ENCODE measurements at regions not wholly inside any gene's neighbourhood (a gene's known extent, or its start where the extent isn't known, plus 50 kb on each side); places are given as distances from the start of the nearest gene placed in this dataset.

DNA sequence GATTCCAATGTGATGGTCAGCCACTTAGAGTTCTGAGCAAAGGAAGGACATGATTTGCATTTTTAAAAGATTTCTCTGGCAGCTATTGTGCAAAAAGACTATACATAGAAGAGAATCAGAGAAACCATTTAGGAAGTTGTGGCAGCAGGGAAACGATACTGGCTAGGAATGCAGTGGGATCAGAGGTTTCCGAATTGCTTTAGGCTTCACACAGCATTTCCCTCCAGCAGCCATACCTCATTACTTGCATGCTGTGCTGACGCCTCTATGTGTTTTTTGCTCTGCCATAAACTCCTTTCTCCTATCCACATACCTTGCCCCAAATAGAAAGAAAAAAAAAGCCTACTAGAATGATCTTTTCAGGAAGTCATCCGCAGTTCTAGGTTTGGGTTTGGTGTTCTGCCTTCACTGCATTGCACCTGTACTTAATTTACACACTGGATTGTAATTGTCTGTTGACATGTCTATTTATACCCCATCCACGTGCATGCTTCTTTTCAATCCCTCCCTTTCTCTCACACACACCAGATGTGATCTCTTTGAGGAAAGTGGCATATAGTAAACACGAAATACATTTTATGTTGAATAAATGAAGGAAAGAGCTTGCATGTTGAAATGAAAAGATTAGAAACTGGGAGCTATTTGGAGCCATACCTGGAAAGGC is 860.3 kb upstream of the SEMA6D start:
- Mint-ChIP-seq H3K9me3 (no peaks in the 10 kb centered on the region), H3K27me3 (ENCODE audit: low read depth) (no peaks in the 10 kb centered on the region), H3K4me1 (peaks cover 9 to 11% of the 10 kb centered on the region in 2 experiments), H3K27ac (no peak overlapping the region; a peak in 1 of 7 replicates), H3K36me3 (ENCODE audit: insufficient read depth in 1 of 3, low read depth in 3 of 3) (no peaks in the 10 kb centered on the region), H3K4me3 (no peak overlapping the region)
- Histone ChIP-seq H3K9me3 (ENCODE audit: control insufficient read depth, low read depth, low read length) (no peaks in the 10 kb centered on the region), H3K18ac (ENCODE audit: insufficient read length, low read depth, low read length) (no peak overlapping the region), H3K23me2 (ENCODE audit: insufficient read length, low read depth, low read length, poor library complexity, severe bottlenecking) (no peaks in the 10 kb centered on the region), H4K8ac (replicated peaks; ENCODE audit: insufficient read length, low read depth, low read length) (no peak overlapping the region), H2AK5ac (ENCODE audit: insufficient read length, low read length) (no peak overlapping the region), H2BK5ac (ENCODE audit: insufficient read length, low read length) (no peak overlapping the region), H2BK12ac (ENCODE audit: insufficient read length, low read depth, low read length) (no peak overlapping the region), H2AFZ (ENCODE audit: low read length) (no peak overlapping the region), H3K27ac (ENCODE audit: insufficient read length, low read depth, low read length) (no peak overlapping the region), H3K79me1 (ENCODE audit: insufficient read depth, low read depth, low read length, poor library complexity, severe bottlenecking) (no peaks in the 10 kb centered on the region), H3K79me2 (ENCODE audit: insufficient read depth, low read length) (no peaks in the 10 kb centered on the region), H3K9ac (ENCODE audit: extremely low read depth, insufficient read length, low read length) (no peak overlapping the region), H2BK20ac (ENCODE audit: low read depth, low read length, poor library complexity, severe bottlenecking) (no peak overlapping the region), H3K4me2 (ENCODE audit: insufficient read depth, insufficient read length, low read length) (no peak overlapping the region), H3T11ph (ENCODE audit: low read length) (no peak overlapping the region), H4K91ac (ENCODE audit: insufficient read length, low read depth, low read length) (no peak overlapping the region), H2BK120ac (ENCODE audit: low read depth, low read length, poor library complexity, severe bottlenecking) (no peak overlapping the region), H3K23ac (ENCODE audit: insufficient read length, low read depth, low read length) (no peak overlapping the region), H2BK15ac (ENCODE audit: low read depth, low read length) (no peak overlapping the region), H4K5ac (ENCODE audit: insufficient read length, low read depth, low read length) (no peak overlapping the region), H3K4me1 (ENCODE audit: insufficient read depth, low read length) (peaks cover 3% of the 10 kb centered on the region; the same call in 1 of the 2 replicates), H3K27me3 (ENCODE audit: insufficient read depth, low read length) (no peaks in the 10 kb centered on the region), H4K20me1 (ENCODE audit: control insufficient read depth, insufficient read depth, insufficient read length) (no peaks in the 10 kb centered on the region), H3K4ac (ENCODE audit: low read depth, low read length) (no peak overlapping the region), H3K56ac (ENCODE audit: insufficient read length, low read depth, low read length) (no peak overlapping the region), H3K14ac (ENCODE audit: insufficient read depth, low read length) (no peak overlapping the region)
- no CpG with 5 or more reads among the region's 6 CpGs for WGBS (ENCODE audit: extremely low coverage, insufficient read length, low lambda C conversion rate)
- no peak for TF ChIP-seq CTCF (conservative IDR thresholded peaks at IDR 0.05)
- no peak for DNase-seq

Measured in H9 (cell line).